SK-N-SH treated with all-trans-retinoic acid at 6 μM for 48 hours (cell line): ENCODE measurements at regions not wholly inside any gene's neighbourhood (a gene's known extent, or its start where the extent isn't known, plus 50 kb on each side); places are given as distances from the start of the nearest gene placed in this dataset.

ENCODE experiments used
- ATAC-seq: fragments of 200-7000 bp; cut with Tn5 transposase; 3 replicates; pipeline ENCODE4 v1.9.1; 2020; ENCODE audit warnings: mild to moderate bottlenecking, moderate library complexity
- ARNTL ChIP-seq: fragments of 450-650 bp; formaldehyde crosslinking; IDR thresholded peaks from 2 replicates; pipeline ENCODE4 v1.5.0; 2020; ENCODE audit warnings: low read depth, mild to moderate bottlenecking, moderate library complexity, borderline replicate concordance
- ESRRG ChIP-seq: fragments of 250-450 bp; sonication (Bioruptor Pico); IDR thresholded peaks from 2 replicates; pipeline ENCODE4 v1.6.1; 2021; ENCODE audit warnings: mild to moderate bottlenecking
- GLIS3 ChIP-seq: fragments of 250-450 bp; sonication (Bioruptor Pico); IDR thresholded peaks from 2 replicates; pipeline ENCODE4 v1.5.0; 2020; ENCODE audit warnings: mild to moderate bottlenecking, moderate library complexity
- SNAI2 ChIP-seq: fragments of 250-450 bp; sonication (Bioruptor Pico); IDR thresholded peaks from 2 replicates; pipeline ENCODE4 v1.5.0; 2020; ENCODE audit warnings: mild to moderate bottlenecking, moderate library complexity
- TSHZ2 ChIP-seq: fragments of 250-450 bp; sonication (Bioruptor Pico); IDR thresholded peaks from 2 replicates; pipeline ENCODE4 v1.5.0; 2020; ENCODE audit warnings: mild to moderate bottlenecking, moderate library complexity
- ZNF70 ChIP-seq: fragments of 450-650 bp; formaldehyde crosslinking; IDR thresholded peaks from 2 replicates; pipeline ENCODE4 v1.5.0; 2020; ENCODE audit warnings: mild to moderate bottlenecking, moderate library complexity

- no peak for ATAC-seq
- TF ChIP-seq ESRRG (CRISPR knock-in tag) (no peak), ZNF70 (no peak), SNAI2 (CRISPR knock-in tag) (no peak), TSHZ2 (CRISPR knock-in tag) (no peak), GLIS3 (CRISPR knock-in tag) (no peak), ARNTL (CRISPR knock-in tag) (no peak)
Observed at GRCh38 chr4:1458581-1458980, 52.3 kb upstream of the NKX1-1 start.
